ENCODE measurements at regions not wholly inside any gene's neighbourhood (a gene's known extent, or its start where the extent isn't known, plus 50 kb on each side); places are given as distances from the start of the nearest gene placed in this dataset.

- no peak for TF ChIP-seq REST (IDR thresholded peaks at IDR 0.05; ENCODE audit: insufficient read depth in 1 of 2, low read depth in 2 of 2, low read length in 2 of 2)
- no peak for TF ChIP-seq POLR2AphosphoS5 (IDR thresholded peaks at IDR 0.05; ENCODE audit: low read depth, low read length)
- no peak for TF ChIP-seq TAF1 (IDR thresholded peaks at IDR 0.05; ENCODE audit: borderline replicate concordance, insufficient read depth, low read length)
- TF ChIP-seq SIN3A (IDR thresholded peaks at IDR 0.05; ENCODE audit: borderline replicate concordance, insufficient read depth, low read length): no peak
- no peak for TF ChIP-seq FOXP2 (optimal IDR thresholded peaks at IDR 0.05; ENCODE audit: borderline replicate concordance, extremely low read depth, extremely low read length, insufficient read depth)
These were observed 70.2 kb upstream of the NAV2 start for GRCh38 chr11:19642185-19643158.

All from PFSK-1 (cell line).